ENCODE measurements at regions not wholly inside any gene's neighbourhood (a gene's known extent, or its start where the extent isn't known, plus 50 kb on each side); places are given as distances from the start of the nearest gene placed in this dataset.

DNA sequence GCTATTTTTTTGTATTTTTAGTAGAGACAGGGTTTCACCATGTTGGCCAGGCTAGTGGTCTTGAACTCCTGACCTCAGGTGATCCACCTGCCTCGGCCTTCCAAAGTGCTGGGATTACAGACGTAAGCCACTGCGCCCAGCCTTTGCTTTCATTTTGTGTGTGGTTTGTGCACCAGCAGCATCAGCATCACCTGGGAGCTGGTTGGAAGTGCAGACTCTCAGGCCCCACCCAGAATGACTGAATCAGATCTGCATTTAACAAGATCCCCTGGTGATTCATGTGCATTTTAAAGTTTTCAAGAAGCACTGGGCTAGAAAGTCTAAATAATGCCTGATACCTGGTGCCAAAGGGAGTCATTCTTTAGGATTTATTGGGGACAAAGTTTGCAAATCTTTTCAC, 73.4 kb upstream of the BNIP2 start:
- TF ChIP-seq, protein P1, sequence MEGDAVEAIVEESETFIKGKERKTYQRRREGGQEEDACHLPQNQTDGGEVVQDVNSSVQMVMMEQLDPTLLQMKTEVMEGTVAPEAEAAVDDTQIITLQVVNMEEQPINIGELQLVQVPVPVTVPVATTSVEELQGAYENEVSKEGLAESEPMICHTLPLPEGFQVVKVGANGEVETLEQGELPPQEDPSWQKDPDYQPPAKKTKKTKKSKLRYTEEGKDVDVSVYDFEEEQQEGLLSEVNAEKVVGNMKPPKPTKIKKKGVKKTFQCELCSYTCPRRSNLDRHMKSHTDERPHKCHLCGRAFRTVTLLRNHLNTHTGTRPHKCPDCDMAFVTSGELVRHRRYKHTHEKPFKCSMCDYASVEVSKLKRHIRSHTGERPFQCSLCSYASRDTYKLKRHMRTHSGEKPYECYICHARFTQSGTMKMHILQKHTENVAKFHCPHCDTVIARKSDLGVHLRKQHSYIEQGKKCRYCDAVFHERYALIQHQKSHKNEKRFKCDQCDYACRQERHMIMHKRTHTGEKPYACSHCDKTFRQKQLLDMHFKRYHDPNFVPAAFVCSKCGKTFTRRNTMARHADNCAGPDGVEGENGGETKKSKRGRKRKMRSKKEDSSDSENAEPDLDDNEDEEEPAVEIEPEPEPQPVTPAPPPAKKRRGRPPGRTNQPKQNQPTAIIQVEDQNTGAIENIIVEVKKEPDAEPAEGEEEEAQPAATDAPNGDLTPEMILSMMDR (IDR thresholded peaks at IDR 0.05; ENCODE audit: low read length), result no peak
- TF ChIP-seq EZH2 (optimal IDR thresholded peaks at IDR 0.05; ENCODE audit: low read depth, low read length) (no peak), EZH2phosphoT487 (IDR thresholded peaks at IDR 0.05; ENCODE audit: low read length) (no peak)
